ENCODE measurements at regions not wholly inside any gene's neighbourhood (a gene's known extent, or its start where the extent isn't known, plus 50 kb on each side); places are given as distances from the start of the nearest gene placed in this dataset.

DNA sequence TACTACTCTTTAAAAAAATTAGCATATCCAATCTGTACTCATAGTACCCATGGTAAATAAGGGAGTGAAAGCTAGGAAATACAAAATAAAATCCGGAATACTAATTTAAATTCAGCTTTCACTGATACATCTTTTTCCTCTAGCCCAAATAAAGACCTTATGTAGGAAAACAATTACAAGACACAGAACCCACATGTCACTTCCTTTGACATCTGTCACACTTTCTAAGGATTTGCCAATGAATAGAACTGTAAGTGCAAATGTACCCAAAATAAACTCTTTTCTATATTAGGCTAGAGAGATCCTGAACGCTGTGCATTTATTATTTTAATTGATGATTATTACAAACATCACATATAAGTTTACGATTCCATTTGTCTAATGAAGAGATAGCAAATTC is 393.0 kb downstream of the LRRIQ3 start:
- Histone ChIP-seq H3F3A (ENCODE audit: insufficient read depth, low read depth) (peaks cover 15% of the 10 kb centered on the region), H3K4me2 (no peak overlapping the region), H3K36me3 (ENCODE audit: low read depth) (no peaks in the 10 kb centered on the region), H3K9me3 (ENCODE audit: insufficient read depth, low read depth) (peaks cover 5% of the 10 kb centered on the region), H3K4me3 (no peak overlapping the region), H3K79me2 (ENCODE audit: low read depth) (no peaks in the 10 kb centered on the region), H3K9me2 (ENCODE audit: insufficient read depth) (no peaks in the 10 kb centered on the region), H4K20me1 (ENCODE audit: insufficient read depth) (no peaks in the 10 kb centered on the region), H2AFZ (no peak overlapping the region), H3K4me1 (replicated peaks; ENCODE audit: insufficient read depth) (peaks cover 50% of the 10 kb centered on the region), H3K27me3 (ENCODE audit: insufficient read depth, low read depth) (no peaks in the 10 kb centered on the region), H3K27ac (no peak overlapping the region)
- no TSS peak for BruUV-seq (replicated peaks)
- CTCF ChIA-PET: no interaction called here
- no peak for TF ChIP-seq EZH2 (IDR thresholded peaks at IDR 0.05; ENCODE audit: low read depth)
- TF ChIP-seq, protein P1, sequence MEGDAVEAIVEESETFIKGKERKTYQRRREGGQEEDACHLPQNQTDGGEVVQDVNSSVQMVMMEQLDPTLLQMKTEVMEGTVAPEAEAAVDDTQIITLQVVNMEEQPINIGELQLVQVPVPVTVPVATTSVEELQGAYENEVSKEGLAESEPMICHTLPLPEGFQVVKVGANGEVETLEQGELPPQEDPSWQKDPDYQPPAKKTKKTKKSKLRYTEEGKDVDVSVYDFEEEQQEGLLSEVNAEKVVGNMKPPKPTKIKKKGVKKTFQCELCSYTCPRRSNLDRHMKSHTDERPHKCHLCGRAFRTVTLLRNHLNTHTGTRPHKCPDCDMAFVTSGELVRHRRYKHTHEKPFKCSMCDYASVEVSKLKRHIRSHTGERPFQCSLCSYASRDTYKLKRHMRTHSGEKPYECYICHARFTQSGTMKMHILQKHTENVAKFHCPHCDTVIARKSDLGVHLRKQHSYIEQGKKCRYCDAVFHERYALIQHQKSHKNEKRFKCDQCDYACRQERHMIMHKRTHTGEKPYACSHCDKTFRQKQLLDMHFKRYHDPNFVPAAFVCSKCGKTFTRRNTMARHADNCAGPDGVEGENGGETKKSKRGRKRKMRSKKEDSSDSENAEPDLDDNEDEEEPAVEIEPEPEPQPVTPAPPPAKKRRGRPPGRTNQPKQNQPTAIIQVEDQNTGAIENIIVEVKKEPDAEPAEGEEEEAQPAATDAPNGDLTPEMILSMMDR (conservative IDR thresholded peaks at IDR 0.05): no peak
- intact Hi-C loops (cut with micrococcal nuclease; ENCODE audit: unreplicated experiment): no loop called here
- no peak for DNase-seq
- POLR2A ChIA-PET (ENCODE audit: unreplicated experiment): no interaction called here

DNA sequence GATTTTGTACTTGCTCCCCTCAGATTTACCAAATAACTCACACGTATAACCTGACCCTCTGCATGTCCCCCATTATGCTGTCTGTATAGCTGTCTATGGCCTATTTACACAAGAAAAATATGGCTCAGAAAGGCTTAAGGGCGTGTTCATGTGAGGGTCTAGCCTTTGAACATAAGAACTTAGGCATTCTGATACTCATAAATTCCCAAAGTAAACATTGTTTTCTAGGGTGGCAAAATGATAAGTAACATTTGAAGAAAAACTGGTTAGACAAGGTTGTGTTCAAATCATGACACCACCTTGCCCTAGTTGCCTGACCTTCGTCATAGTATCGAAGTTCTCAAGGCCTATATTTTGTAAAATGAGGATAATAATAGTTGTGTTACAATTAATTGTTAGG is 394.6 kb downstream of the LRRIQ3 start:
- BruUV-seq (replicated peaks): no TSS peak
- no peaks in the 10 kb centered on the region for H3K27me3 ChIP-seq (ENCODE audit: insufficient read depth, low read depth)
- H3K36me3 ChIP-seq (ENCODE audit: low read depth): no peaks in the 10 kb centered on the region
- TF ChIP-seq, protein P1 (conservative IDR thresholded peaks at IDR 0.05): no peak
- TF ChIP-seq EZH2 (IDR thresholded peaks at IDR 0.05; ENCODE audit: low read depth): no peak
- CTCF ChIA-PET: interaction anchor here (0.6 kb wide), 1 partner anchor 14 kb away, joined by 3 read pairs; no protein-coding TSS in a partner anchor
- peak overlapping the region; percentile 3; the same call in 1 of the 2 replicates for H2AFZ ChIP-seq
- H3F3A ChIP-seq (ENCODE audit: insufficient read depth, low read depth): peaks cover 17% of the 10 kb centered on the region
- H3K27ac ChIP-seq: peak overlapping the region; percentile 62
- POLR2A ChIA-PET (ENCODE audit: unreplicated experiment): no interaction called here
- peak overlapping the region; percentile 48 for H3K4me2 ChIP-seq
- H3K79me2 ChIP-seq (ENCODE audit: low read depth): no peaks in the 10 kb centered on the region
- H3K4me3 ChIP-seq: 0 out of 2 replicates have a peak overlapping the region, but pooled peaks have one; percentile 6
- DNase-seq: peak in 1 of 2 experiments; percentile 92
- H3K9me3 ChIP-seq (ENCODE audit: insufficient read depth, low read depth): peaks cover 5% of the 10 kb centered on the region
- H3K9me2 ChIP-seq (ENCODE audit: insufficient read depth): no peaks in the 10 kb centered on the region
- intact Hi-C loops (cut with micrococcal nuclease; ENCODE audit: unreplicated experiment): no loop called here
- peaks cover 57% of the 10 kb centered on the region for H3K4me1 ChIP-seq (replicated peaks; ENCODE audit: insufficient read depth)
- no peaks in the 10 kb centered on the region for H4K20me1 ChIP-seq (ENCODE audit: insufficient read depth)

DNA sequence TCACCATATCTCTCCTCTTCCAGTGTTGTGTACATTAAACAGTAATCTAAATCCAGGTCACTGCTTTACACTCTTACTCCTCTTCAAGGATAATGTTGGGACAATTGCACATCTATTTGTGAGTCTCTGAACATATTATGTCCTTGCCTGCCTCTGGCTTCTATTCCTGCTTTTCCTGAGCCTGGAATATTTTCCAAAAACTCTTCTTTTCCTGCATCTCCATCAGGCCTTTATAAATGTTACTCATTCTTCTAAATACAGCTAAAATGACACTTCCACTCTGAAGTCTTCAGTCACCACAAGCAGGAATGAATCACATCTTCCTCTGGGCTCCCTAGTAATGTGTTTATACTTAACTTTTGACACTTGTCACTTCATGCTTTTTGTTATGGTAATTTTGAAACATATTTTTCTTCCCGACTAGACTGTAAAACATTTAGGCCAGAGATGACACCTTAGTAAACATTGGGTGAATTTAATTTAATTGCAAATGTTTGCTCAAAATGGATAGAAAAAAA is 396.0 kb downstream of the LRRIQ3 start:
- no peak for TF ChIP-seq EZH2 (IDR thresholded peaks at IDR 0.05; ENCODE audit: low read depth)
- TF ChIP-seq, protein P1 (conservative IDR thresholded peaks at IDR 0.05): no peak
- Histone ChIP-seq H3K4me1 (replicated peaks; ENCODE audit: insufficient read depth) (peaks cover 51% of the 10 kb centered on the region), H3K4me3 (no peak overlapping the region), H3F3A (ENCODE audit: insufficient read depth, low read depth) (peaks cover 17% of the 10 kb centered on the region), H3K36me3 (ENCODE audit: low read depth) (no peaks in the 10 kb centered on the region), H3K27ac (no peak overlapping the region), H3K4me2 (peak overlapping the region; percentile 48), H3K79me2 (ENCODE audit: low read depth) (no peaks in the 10 kb centered on the region), H3K27me3 (ENCODE audit: insufficient read depth, low read depth) (no peaks in the 10 kb centered on the region), H3K9me3 (ENCODE audit: insufficient read depth, low read depth) (peaks cover 5% of the 10 kb centered on the region), H2AFZ (no peak overlapping the region), H3K9me2 (ENCODE audit: insufficient read depth) (0 out of 2 replicates have a peak, but pooled peaks cover 4% of the 10 kb centered on the region), H4K20me1 (ENCODE audit: insufficient read depth) (no peaks in the 10 kb centered on the region)
- POLR2A ChIA-PET (ENCODE audit: unreplicated experiment): no interaction called here
- no TSS peak for BruUV-seq (replicated peaks)
- DNase-seq: no peak
- intact Hi-C loops (cut with micrococcal nuclease; ENCODE audit: unreplicated experiment): no loop called here
- CTCF ChIA-PET: no interaction called here

Data from PC-9 (cell line).